ENCODE measurements at regions not wholly inside any gene's neighbourhood (a gene's known extent, or its start where the extent isn't known, plus 50 kb on each side); places are given as distances from the start of the nearest gene placed in this dataset.
"Not testable (repeated sequence)": the region's sequence is repeated elsewhere in the genome, so short reads cannot be mapped to it uniquely, and the experiment has no call there.

- H3K36me3 ChIP-seq (ENCODE audit: insufficient read depth): no peaks in the 10 kb centered on the region
- no peak for TF ChIP-seq CTCF (conservative IDR thresholded peaks at IDR 0.05; ENCODE audit: low read depth, low read length)
- no peaks in the 10 kb centered on the region for H3K4me1 ChIP-seq (ENCODE audit: low read depth, poor library complexity, severe bottlenecking)
- no peak overlapping the region for H3K9ac ChIP-seq
- no peaks in the 10 kb centered on the region for H3K27me3 ChIP-seq (ENCODE audit: insufficient read depth, low read depth)
- H3K79me2 ChIP-seq (ENCODE audit: insufficient read depth, low read depth): no peaks in the 10 kb centered on the region
- no peak overlapping the region for H3K4me3 ChIP-seq (IDR thresholded peaks at IDR 0.05; ENCODE audit: insufficient read depth, low read depth, low read length)
- no peak overlapping the region for H3K4me2 ChIP-seq
- no peak overlapping the region for H2AFZ ChIP-seq (ENCODE audit: low read depth)
- H4K20me1 ChIP-seq (ENCODE audit: insufficient read depth): no peaks in the 10 kb centered on the region
- no peak overlapping the region for H3K27ac ChIP-seq
Observed at GRCh38 chr13:80069374-80069773, 271.6 kb downstream of the SPRY2 start.

- no peak for TF ChIP-seq CTCF (conservative IDR thresholded peaks at IDR 0.05; ENCODE audit: low read depth, low read length)
- no peaks in the 10 kb centered on the region for H3K4me1 ChIP-seq (ENCODE audit: low read depth, poor library complexity, severe bottlenecking)
- no peaks in the 10 kb centered on the region for H3K79me2 ChIP-seq (ENCODE audit: insufficient read depth, low read depth)
Observed at GRCh38 chr13:80065996-80066395, 274.9 kb downstream of the SPRY2 start.

GRCh38 chr13:80062416-80062815, 278.5 kb downstream of the SPRY2 start:
- not testable (repeated sequence) for H3K4me2 ChIP-seq; H3K27ac ChIP-seq; H3K9ac ChIP-seq; H4K20me1 ChIP-seq (ENCODE audit: insufficient read depth); H2AFZ ChIP-seq (ENCODE audit: low read depth); H3K4me1 ChIP-seq (ENCODE audit: low read depth, poor library complexity, severe bottlenecking); H3K4me3 ChIP-seq (IDR thresholded peaks at IDR 0.05; ENCODE audit: insufficient read depth, low read depth, low read length); H3K27me3 ChIP-seq (ENCODE audit: insufficient read depth, low read depth); H3K79me2 ChIP-seq (ENCODE audit: insufficient read depth, low read depth); H3K36me3 ChIP-seq (ENCODE audit: insufficient read depth)

More at GRCh38 chr13:80065996-80066395, 274.9 kb downstream of the SPRY2 start:
- no peak overlapping the region for H3K9ac ChIP-seq
- H3K27me3 ChIP-seq (ENCODE audit: insufficient read depth, low read depth): no peaks in the 10 kb centered on the region
- no peaks in the 10 kb centered on the region for H4K20me1 ChIP-seq (ENCODE audit: insufficient read depth)
- H3K36me3 ChIP-seq (ENCODE audit: insufficient read depth): no peaks in the 10 kb centered on the region
- no peak overlapping the region for H3K27ac ChIP-seq
- no peak overlapping the region for H2AFZ ChIP-seq (ENCODE audit: low read depth)
- H3K4me2 ChIP-seq: no peak overlapping the region
- no peak overlapping the region for H3K4me3 ChIP-seq (IDR thresholded peaks at IDR 0.05; ENCODE audit: insufficient read depth, low read depth, low read length)

GRCh38 chr13:80059789-80060188, 281.1 kb downstream of the SPRY2 start:
- H3K4me3 ChIP-seq (IDR thresholded peaks at IDR 0.05; ENCODE audit: insufficient read depth, low read depth, low read length): no peak overlapping the region
- no peak overlapping the region for H3K27ac ChIP-seq
- no peak for TF ChIP-seq CTCF (conservative IDR thresholded peaks at IDR 0.05; ENCODE audit: low read depth, low read length)
- H2AFZ ChIP-seq (ENCODE audit: low read depth): no peak overlapping the region
- no peaks in the 10 kb centered on the region for H3K79me2 ChIP-seq (ENCODE audit: insufficient read depth, low read depth)
- no peaks in the 10 kb centered on the region for H3K27me3 ChIP-seq (ENCODE audit: insufficient read depth, low read depth)
- no peaks in the 10 kb centered on the region for H3K4me1 ChIP-seq (ENCODE audit: low read depth, poor library complexity, severe bottlenecking)
- H3K36me3 ChIP-seq (ENCODE audit: insufficient read depth): no peaks in the 10 kb centered on the region
- H3K9ac ChIP-seq: no peak overlapping the region
- H4K20me1 ChIP-seq (ENCODE audit: insufficient read depth): no peaks in the 10 kb centered on the region
- H3K4me2 ChIP-seq: no peak overlapping the region

- no peak overlapping the region for H2AFZ ChIP-seq (ENCODE audit: low read depth)
- no peak overlapping the region for H3K9ac ChIP-seq
- H3K36me3 ChIP-seq (ENCODE audit: insufficient read depth): no peaks in the 10 kb centered on the region
- H3K4me1 ChIP-seq (ENCODE audit: low read depth, poor library complexity, severe bottlenecking): no peaks in the 10 kb centered on the region
- no peak overlapping the region for H3K27ac ChIP-seq
- no peaks in the 10 kb centered on the region for H3K79me2 ChIP-seq (ENCODE audit: insufficient read depth, low read depth)
- TF ChIP-seq CTCF (conservative IDR thresholded peaks at IDR 0.05; ENCODE audit: low read depth, low read length): no peak
- H3K27me3 ChIP-seq (ENCODE audit: insufficient read depth, low read depth): no peaks in the 10 kb centered on the region
- no peak overlapping the region for H3K4me3 ChIP-seq (IDR thresholded peaks at IDR 0.05; ENCODE audit: insufficient read depth, low read depth, low read length)
- no peaks in the 10 kb centered on the region for H4K20me1 ChIP-seq (ENCODE audit: insufficient read depth)
- no peak overlapping the region for H3K4me2 ChIP-seq
Observed at GRCh38 chr13:80058626-80059025, 282.3 kb downstream of the SPRY2 start.
